ENCODE measurements at regions not wholly inside any gene's neighbourhood (a gene's known extent, or its start where the extent isn't known, plus 50 kb on each side); places are given as distances from the start of the nearest gene placed in this dataset.

DNA sequence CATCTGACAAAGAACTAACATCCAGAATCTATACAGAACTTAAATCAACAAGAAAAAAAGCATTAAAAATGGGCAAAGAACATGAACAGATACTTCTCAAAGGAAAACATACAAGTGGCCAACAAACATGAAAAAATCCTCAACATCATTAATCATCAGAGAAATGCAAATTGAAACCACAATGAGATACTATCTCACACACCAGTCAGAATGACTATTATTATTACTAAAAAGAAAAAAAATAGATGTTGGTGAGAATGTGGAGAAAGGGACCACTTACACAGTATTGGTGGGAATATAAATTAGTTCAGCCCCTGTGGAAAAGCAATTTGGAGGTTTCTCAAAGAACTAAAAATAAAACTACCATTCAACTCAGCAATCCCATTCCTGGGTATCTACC is 89.1 kb upstream of the ADO start:
- Mint-ChIP-seq H3K27me3 (ENCODE audit: low read depth in 2 of 2) (peaks cover 0 to 3% of the 10 kb centered on the region in 2 donors), H3K36me3 (no peaks in the 10 kb centered on the region), H3K4me1 (no peaks in the 10 kb centered on the region), H3K27ac (no peak overlapping the region), H3K9me3 (no peaks in the 10 kb centered on the region), H3K4me3 (no peak overlapping the region)
- H3K4me3 ChIP-seq (ENCODE audit: low read length), result no peak overlapping the region
- intact Hi-C loops (cut with micrococcal nuclease), result no loop called here
- DNase-seq (no peak), ATAC-seq (no peak)
- H3K36me3 ChIP-seq (ENCODE audit: control insufficient read depth, insufficient read depth, low read length), result no peaks in the 10 kb centered on the region
- TF ChIP-seq, protein P1, sequence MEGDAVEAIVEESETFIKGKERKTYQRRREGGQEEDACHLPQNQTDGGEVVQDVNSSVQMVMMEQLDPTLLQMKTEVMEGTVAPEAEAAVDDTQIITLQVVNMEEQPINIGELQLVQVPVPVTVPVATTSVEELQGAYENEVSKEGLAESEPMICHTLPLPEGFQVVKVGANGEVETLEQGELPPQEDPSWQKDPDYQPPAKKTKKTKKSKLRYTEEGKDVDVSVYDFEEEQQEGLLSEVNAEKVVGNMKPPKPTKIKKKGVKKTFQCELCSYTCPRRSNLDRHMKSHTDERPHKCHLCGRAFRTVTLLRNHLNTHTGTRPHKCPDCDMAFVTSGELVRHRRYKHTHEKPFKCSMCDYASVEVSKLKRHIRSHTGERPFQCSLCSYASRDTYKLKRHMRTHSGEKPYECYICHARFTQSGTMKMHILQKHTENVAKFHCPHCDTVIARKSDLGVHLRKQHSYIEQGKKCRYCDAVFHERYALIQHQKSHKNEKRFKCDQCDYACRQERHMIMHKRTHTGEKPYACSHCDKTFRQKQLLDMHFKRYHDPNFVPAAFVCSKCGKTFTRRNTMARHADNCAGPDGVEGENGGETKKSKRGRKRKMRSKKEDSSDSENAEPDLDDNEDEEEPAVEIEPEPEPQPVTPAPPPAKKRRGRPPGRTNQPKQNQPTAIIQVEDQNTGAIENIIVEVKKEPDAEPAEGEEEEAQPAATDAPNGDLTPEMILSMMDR (IDR thresholded peaks at IDR 0.05), result no peak
- no peaks in the 10 kb centered on the region for H3K27me3 ChIP-seq (ENCODE audit: control insufficient read depth, insufficient read depth, low read length)
- H3K9me3 ChIP-seq (ENCODE audit: control insufficient read depth, insufficient read depth, low read length), result no peaks in the 10 kb centered on the region
- no peaks in the 10 kb centered on the region for H3K4me1 ChIP-seq (ENCODE audit: control insufficient read depth, insufficient read depth, low read length)
- H3K27ac ChIP-seq (ENCODE audit: low read length), result no peak overlapping the region

DNA sequence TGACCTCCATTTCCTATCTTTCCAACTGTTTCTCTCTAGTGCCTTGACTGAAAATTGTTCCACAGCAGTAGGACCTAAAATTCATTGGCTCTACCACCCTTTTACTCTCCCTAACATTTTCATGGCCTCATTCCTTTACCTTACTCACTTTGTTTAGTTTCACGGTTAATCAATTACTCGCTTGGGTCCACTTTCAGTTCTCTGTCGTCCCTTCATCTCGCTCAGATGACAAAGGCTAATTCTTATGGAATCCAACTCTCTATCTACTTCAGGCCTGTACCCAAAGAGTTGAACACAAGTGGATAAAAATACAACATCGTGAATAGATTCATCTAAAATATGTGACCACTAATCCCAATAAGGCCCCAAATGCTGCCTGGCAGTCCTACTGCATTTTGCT is 85.9 kb upstream of the ADO start:
- H3K36me3 ChIP-seq (ENCODE audit: control insufficient read depth, insufficient read depth, low read length), result no peaks in the 10 kb centered on the region
- WGBS (ENCODE audit: insufficient coverage), result 96% methylated on average over 5 of the region's 5 CpGs
- no peaks in the 10 kb centered on the region for H3K4me1 ChIP-seq (ENCODE audit: control insufficient read depth, insufficient read depth, low read length)
- H3K27me3 Mint-ChIP-seq (ENCODE audit: low read depth in 2 of 2), result no peaks in the 10 kb centered on the region
- no peak overlapping the region for H3K4me3 Mint-ChIP-seq
- intact Hi-C loops (cut with micrococcal nuclease), result no loop called here
- TF ChIP-seq, protein P1 (IDR thresholded peaks at IDR 0.05), result no peak
- H3K27ac ChIP-seq (ENCODE audit: low read length), result no peak overlapping the region
- H3K27me3 ChIP-seq (ENCODE audit: control insufficient read depth, insufficient read depth, low read length), result no peaks in the 10 kb centered on the region
- H3K27ac Mint-ChIP-seq, result no peak overlapping the region
- H3K36me3 Mint-ChIP-seq, result no peaks in the 10 kb centered on the region
- H3K9me3 Mint-ChIP-seq, result no peaks in the 10 kb centered on the region
- H3K4me1 Mint-ChIP-seq, result no peaks in the 10 kb centered on the region
- no peaks in the 10 kb centered on the region for H3K9me3 ChIP-seq (ENCODE audit: control insufficient read depth, insufficient read depth, low read length)
- H3K4me3 ChIP-seq (ENCODE audit: low read length), result no peak overlapping the region
- no peak for ATAC-seq
- DNase-seq, result no peak

GRCh38 chr10:62719061-62719460 is 85.5 kb upstream of the ADO start:
- WGBS (ENCODE audit: insufficient coverage), result 84% methylated on average over 2 of the region's 2 CpGs
- H3K4me1 Mint-ChIP-seq, result no peaks in the 10 kb centered on the region
- H3K4me3 ChIP-seq (ENCODE audit: low read length), result no peak overlapping the region
- no peak overlapping the region for H3K27ac Mint-ChIP-seq
- no peaks in the 10 kb centered on the region for H3K4me1 ChIP-seq (ENCODE audit: control insufficient read depth, insufficient read depth, low read length)
- ATAC-seq (no peak), DNase-seq (no peak)
- H3K4me3 Mint-ChIP-seq, result no peak overlapping the region
- H3K36me3 ChIP-seq (ENCODE audit: control insufficient read depth, insufficient read depth, low read length), result no peaks in the 10 kb centered on the region
- no peaks in the 10 kb centered on the region for H3K9me3 Mint-ChIP-seq
- H3K9me3 ChIP-seq (ENCODE audit: control insufficient read depth, insufficient read depth, low read length), result no peaks in the 10 kb centered on the region
- TF ChIP-seq, protein P1 (IDR thresholded peaks at IDR 0.05), result no peak
- no peaks in the 10 kb centered on the region for H3K36me3 Mint-ChIP-seq
- H3K27me3 ChIP-seq (ENCODE audit: control insufficient read depth, insufficient read depth, low read length), result no peaks in the 10 kb centered on the region
- no peak overlapping the region for H3K27ac ChIP-seq (ENCODE audit: low read length)
- intact Hi-C loops (cut with micrococcal nuclease), result no loop called here
- H3K27me3 Mint-ChIP-seq (ENCODE audit: low read depth in 2 of 2), result no peaks in the 10 kb centered on the region

DNA sequence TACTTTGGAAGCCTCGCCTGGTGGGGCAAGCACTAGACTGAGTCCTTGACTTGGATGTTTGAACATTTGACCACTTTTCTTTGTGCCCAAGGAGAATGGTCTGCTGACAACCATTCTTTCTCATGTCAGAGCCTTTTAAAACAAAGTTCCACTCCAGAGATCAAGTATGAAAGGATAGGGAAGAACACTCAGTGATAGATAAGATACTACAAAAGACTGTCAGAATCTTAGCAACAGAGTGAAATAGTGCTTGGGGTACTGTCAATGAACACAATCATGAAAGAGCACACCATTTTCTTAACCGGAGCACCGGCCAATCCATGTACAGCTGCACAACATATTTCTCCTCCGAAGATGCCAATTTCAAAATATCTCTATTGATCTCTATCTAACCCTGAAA is 82.8 kb upstream of the ADO start:
- no peak overlapping the region for H3K27ac ChIP-seq (ENCODE audit: low read length)
- ATAC-seq (no peak), DNase-seq (no peak)
- TF ChIP-seq, protein P1 (IDR thresholded peaks at IDR 0.05), result no peak
- Mint-ChIP-seq H3K36me3 (no peaks in the 10 kb centered on the region), H3K4me3 (no peak overlapping the region), H3K4me1 (peaks cover 8 to 12% of the 10 kb centered on the region in 2 donors), H3K27ac (no peak overlapping the region), H3K27me3 (ENCODE audit: low read depth in 2 of 2) (no peaks in the 10 kb centered on the region), H3K9me3 (no peaks in the 10 kb centered on the region)
- H3K4me1 ChIP-seq (ENCODE audit: control insufficient read depth, insufficient read depth, low read length), result peaks cover 3% of the 10 kb centered on the region
- WGBS (ENCODE audit: insufficient coverage), result 93% methylated on average over 4 of the region's 4 CpGs
- H3K9me3 ChIP-seq (ENCODE audit: control insufficient read depth, insufficient read depth, low read length), result no peaks in the 10 kb centered on the region
- intact Hi-C loops (cut with micrococcal nuclease), result no loop called here
- no peaks in the 10 kb centered on the region for H3K27me3 ChIP-seq (ENCODE audit: control insufficient read depth, insufficient read depth, low read length)
- no peak overlapping the region for H3K4me3 ChIP-seq (ENCODE audit: low read length)
- H3K36me3 ChIP-seq (ENCODE audit: control insufficient read depth, insufficient read depth, low read length), result no peaks in the 10 kb centered on the region

Measured in natural killer cell (primary cell).